ENCODE measurements at regions not wholly inside any gene's neighbourhood (a gene's known extent, or its start where the extent isn't known, plus 50 kb on each side); places are given as distances from the start of the nearest gene placed in this dataset.

DNA sequence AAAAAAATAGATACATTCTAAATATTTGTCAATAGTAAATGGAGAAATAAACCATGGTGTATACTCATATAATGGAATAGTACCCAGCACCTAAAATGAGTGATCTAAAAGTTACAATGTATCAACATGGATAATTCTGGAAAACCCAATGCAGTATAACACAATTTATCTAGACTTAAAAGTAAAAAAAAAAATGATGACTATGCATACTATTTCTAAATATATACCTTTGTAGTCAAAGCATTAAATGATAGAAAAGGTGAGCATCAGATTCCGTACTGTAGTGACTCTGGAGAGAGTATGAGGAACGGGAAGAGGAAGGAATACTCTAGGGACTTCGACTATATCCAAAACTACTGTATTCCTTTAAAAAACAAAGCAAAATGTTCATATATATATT is 115.2 kb upstream of the CDCA7L start:
- no peak for TF ChIP-seq FOXJ3 (CRISPR knock-in tag; IDR thresholded peaks at IDR 0.05)
- TF ChIP-seq REST (IDR thresholded peaks at IDR 0.05; ENCODE audit: low read depth, low read length): no peak
